OCI-LY3 (cell line): ENCODE measurements at regions not wholly inside any gene's neighbourhood (a gene's known extent, or its start where the extent isn't known, plus 50 kb on each side); places are given as distances from the start of the nearest gene placed in this dataset.

Experiments
- EZH2phosphoT487 ChIP-seq: fragments of 200-600 bp; shearing (Covaris generic); IDR thresholded peaks from 2 replicates; pipeline ENCODE4 v1.6.1; 2018; ENCODE audit warnings: antibody characterized with exemption, mixed run types, low read depth
- TF ChIP-seq, protein P1 (sequence below): fragments of 200-600, 300-600 bp; sonication (generic); IDR thresholded peaks from 2 replicates; pipeline ENCODE4 v1.5.1; 2014; ENCODE audit warnings: antibody characterized with exemption, low read length, low read depth

DNA sequence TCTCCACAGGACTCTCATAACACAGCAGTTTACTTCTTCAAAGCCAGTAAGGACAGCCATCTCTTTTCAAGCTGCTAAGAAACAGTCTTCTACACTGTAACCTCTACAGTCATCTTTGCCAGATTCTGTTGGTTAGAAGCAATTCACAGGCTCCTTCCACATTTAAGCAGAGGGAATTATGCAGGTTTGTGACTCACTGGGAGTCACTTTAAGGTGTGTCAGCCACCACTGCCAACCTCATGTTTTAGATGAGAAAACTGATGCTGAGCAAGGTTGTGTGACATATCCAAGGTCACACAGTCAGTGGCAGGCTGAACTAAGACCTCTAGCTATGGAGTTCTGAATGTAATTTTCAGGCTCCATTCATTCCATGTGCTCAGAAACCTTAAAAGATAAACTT lies 143.5 kb downstream of the QDPR start:
- TF ChIP-seq, protein P1, sequence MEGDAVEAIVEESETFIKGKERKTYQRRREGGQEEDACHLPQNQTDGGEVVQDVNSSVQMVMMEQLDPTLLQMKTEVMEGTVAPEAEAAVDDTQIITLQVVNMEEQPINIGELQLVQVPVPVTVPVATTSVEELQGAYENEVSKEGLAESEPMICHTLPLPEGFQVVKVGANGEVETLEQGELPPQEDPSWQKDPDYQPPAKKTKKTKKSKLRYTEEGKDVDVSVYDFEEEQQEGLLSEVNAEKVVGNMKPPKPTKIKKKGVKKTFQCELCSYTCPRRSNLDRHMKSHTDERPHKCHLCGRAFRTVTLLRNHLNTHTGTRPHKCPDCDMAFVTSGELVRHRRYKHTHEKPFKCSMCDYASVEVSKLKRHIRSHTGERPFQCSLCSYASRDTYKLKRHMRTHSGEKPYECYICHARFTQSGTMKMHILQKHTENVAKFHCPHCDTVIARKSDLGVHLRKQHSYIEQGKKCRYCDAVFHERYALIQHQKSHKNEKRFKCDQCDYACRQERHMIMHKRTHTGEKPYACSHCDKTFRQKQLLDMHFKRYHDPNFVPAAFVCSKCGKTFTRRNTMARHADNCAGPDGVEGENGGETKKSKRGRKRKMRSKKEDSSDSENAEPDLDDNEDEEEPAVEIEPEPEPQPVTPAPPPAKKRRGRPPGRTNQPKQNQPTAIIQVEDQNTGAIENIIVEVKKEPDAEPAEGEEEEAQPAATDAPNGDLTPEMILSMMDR: no peak
- TF ChIP-seq EZH2phosphoT487: no peak
